ENCODE measurements at regions not wholly inside any gene's neighbourhood (a gene's known extent, or its start where the extent isn't known, plus 50 kb on each side); places are given as distances from the start of the nearest gene placed in this dataset.
"Not testable (repeated sequence)": the region's sequence is repeated elsewhere in the genome, so short reads cannot be mapped to it uniquely, and the experiment has no call there.

- H3K27me3 ChIP-seq (ENCODE audit: control insufficient read depth, insufficient read depth, low read length) = no peaks in the 10 kb centered on the region
- no peaks in the 10 kb centered on the region for H3K36me3 ChIP-seq (ENCODE audit: control insufficient read depth, insufficient read depth, low read length)
- no peak overlapping the region for H3K27ac ChIP-seq (ENCODE audit: low read depth, low read length)
- H3K9me3 ChIP-seq (ENCODE audit: control insufficient read depth, insufficient read depth, low read length) = no peaks in the 10 kb centered on the region; the same call in 1 of the 2 replicates
- no peaks in the 10 kb centered on the region for H3K4me1 ChIP-seq (ENCODE audit: control insufficient read depth, insufficient read depth, low read length)
- no peak overlapping the region for H3K4me3 ChIP-seq (ENCODE audit: low read depth, low read length)
- no peak overlapping the region for H3K9ac ChIP-seq (ENCODE audit: low read depth, low read length)
Observed at GRCh38 chr4:164601653-164602052, 152.3 kb upstream of the SMIM31 start.

GRCh38 chr4:164605791-164606190 is 148.1 kb upstream of the SMIM31 start:
- not testable (repeated sequence) for H3K27me3 ChIP-seq (ENCODE audit: control insufficient read depth, insufficient read depth, low read length); H3K36me3 ChIP-seq (ENCODE audit: control insufficient read depth, insufficient read depth, low read length); H3K27ac ChIP-seq (ENCODE audit: low read depth, low read length); H3K4me3 ChIP-seq (ENCODE audit: low read depth, low read length); H3K9me3 ChIP-seq (ENCODE audit: control insufficient read depth, insufficient read depth, low read length); H3K9ac ChIP-seq (ENCODE audit: low read depth, low read length); H3K4me1 ChIP-seq (ENCODE audit: control insufficient read depth, insufficient read depth, low read length)

- no peaks in the 10 kb centered on the region for H3K27me3 ChIP-seq (ENCODE audit: control insufficient read depth, insufficient read depth, low read length)
- H3K4me3 ChIP-seq (ENCODE audit: low read depth, low read length) = no peak overlapping the region
- H3K27ac ChIP-seq (ENCODE audit: low read depth, low read length) = no peak overlapping the region
- no peaks in the 10 kb centered on the region for H3K4me1 ChIP-seq (ENCODE audit: control insufficient read depth, insufficient read depth, low read length)
- no peaks in the 10 kb centered on the region for H3K36me3 ChIP-seq (ENCODE audit: control insufficient read depth, insufficient read depth, low read length)
- no peaks in the 10 kb centered on the region; the same call in 1 of the 2 replicates for H3K9me3 ChIP-seq (ENCODE audit: control insufficient read depth, insufficient read depth, low read length)
- no peak overlapping the region for H3K9ac ChIP-seq (ENCODE audit: low read depth, low read length)
Observed at GRCh38 chr4:164606478-164606877, 147.5 kb upstream of the SMIM31 start.

GRCh38 chr4:164613256-164613655 is 140.7 kb upstream of the SMIM31 start:
- Histone ChIP-seq H3K9ac (ENCODE audit: low read depth, low read length) (no peak overlapping the region), H3K27me3 (ENCODE audit: control insufficient read depth, insufficient read depth, low read length) (no peaks in the 10 kb centered on the region), H3K4me1 (ENCODE audit: control insufficient read depth, insufficient read depth, low read length) (peaks cover 3% of the 10 kb centered on the region; the same call in 1 of the 2 replicates)

GRCh38 chr4:164613792-164614191 is 140.1 kb upstream of the SMIM31 start:
- Histone ChIP-seq H3K4me3 (ENCODE audit: low read depth, low read length) (no peak overlapping the region), H3K27me3 (ENCODE audit: control insufficient read depth, insufficient read depth, low read length) (no peaks in the 10 kb centered on the region), H3K4me1 (ENCODE audit: control insufficient read depth, insufficient read depth, low read length) (peaks cover 3% of the 10 kb centered on the region; the same call in 1 of the 2 replicates), H3K36me3 (ENCODE audit: control insufficient read depth, insufficient read depth, low read length) (no peaks in the 10 kb centered on the region), H3K9ac (ENCODE audit: low read depth, low read length) (no peak overlapping the region), H3K27ac (ENCODE audit: low read depth, low read length) (no peak overlapping the region), H3K9me3 (ENCODE audit: control insufficient read depth, insufficient read depth, low read length) (no peaks in the 10 kb centered on the region)

More at GRCh38 chr4:164613256-164613655, 140.7 kb upstream of the SMIM31 start:
- Histone ChIP-seq H3K27ac (ENCODE audit: low read depth, low read length) (no peak overlapping the region), H3K9me3 (ENCODE audit: control insufficient read depth, insufficient read depth, low read length) (no peaks in the 10 kb centered on the region), H3K36me3 (ENCODE audit: control insufficient read depth, insufficient read depth, low read length) (no peaks in the 10 kb centered on the region), H3K4me3 (ENCODE audit: low read depth, low read length) (no peak overlapping the region)

GRCh38 chr4:164614329-164614728 is 139.6 kb upstream of the SMIM31 start:
- Histone ChIP-seq H3K9me3 (ENCODE audit: control insufficient read depth, insufficient read depth, low read length) (no peaks in the 10 kb centered on the region), H3K27me3 (ENCODE audit: control insufficient read depth, insufficient read depth, low read length) (no peaks in the 10 kb centered on the region), H3K4me3 (ENCODE audit: low read depth, low read length) (no peak overlapping the region), H3K9ac (ENCODE audit: low read depth, low read length) (no peak overlapping the region), H3K27ac (ENCODE audit: low read depth, low read length) (no peak overlapping the region), H3K4me1 (ENCODE audit: control insufficient read depth, insufficient read depth, low read length) (peaks cover 3% of the 10 kb centered on the region; the same call in 1 of the 2 replicates), H3K36me3 (ENCODE audit: control insufficient read depth, insufficient read depth, low read length) (no peaks in the 10 kb centered on the region)

- Histone ChIP-seq H3K36me3 (ENCODE audit: control insufficient read depth, insufficient read depth, low read length) (no peaks in the 10 kb centered on the region), H3K27me3 (ENCODE audit: control insufficient read depth, insufficient read depth, low read length) (no peaks in the 10 kb centered on the region), H3K4me3 (ENCODE audit: low read depth, low read length) (no peak overlapping the region), H3K27ac (ENCODE audit: low read depth, low read length) (no peak overlapping the region), H3K4me1 (ENCODE audit: control insufficient read depth, insufficient read depth, low read length) (peaks cover 3% of the 10 kb centered on the region; the same call in 1 of the 2 replicates), H3K9ac (ENCODE audit: low read depth, low read length) (no peak overlapping the region), H3K9me3 (ENCODE audit: control insufficient read depth, insufficient read depth, low read length) (no peaks in the 10 kb centered on the region)
Observed at GRCh38 chr4:164614999-164615398, 138.9 kb upstream of the SMIM31 start.

GRCh38 chr4:164615964-164616363 is 138.0 kb upstream of the SMIM31 start:
- H3K36me3 ChIP-seq (ENCODE audit: control insufficient read depth, insufficient read depth, low read length) = no peaks in the 10 kb centered on the region
- H3K9me3 ChIP-seq (ENCODE audit: control insufficient read depth, insufficient read depth, low read length) = no peaks in the 10 kb centered on the region
- H3K27me3 ChIP-seq (ENCODE audit: control insufficient read depth, insufficient read depth, low read length) = no peaks in the 10 kb centered on the region
- H3K9ac ChIP-seq (ENCODE audit: low read depth, low read length) = no peak overlapping the region
- peaks cover 3% of the 10 kb centered on the region; the same call in 1 of the 2 replicates for H3K4me1 ChIP-seq (ENCODE audit: control insufficient read depth, insufficient read depth, low read length)
- no peak overlapping the region for H3K4me3 ChIP-seq (ENCODE audit: low read depth, low read length)
- H3K27ac ChIP-seq (ENCODE audit: low read depth, low read length) = no peak overlapping the region

- H3K9me3 ChIP-seq (ENCODE audit: control insufficient read depth, insufficient read depth, low read length) = no peaks in the 10 kb centered on the region
- no peaks in the 10 kb centered on the region for H3K27me3 ChIP-seq (ENCODE audit: control insufficient read depth, insufficient read depth, low read length)
- no peak overlapping the region for H3K4me3 ChIP-seq (ENCODE audit: low read depth, low read length)
- no peak overlapping the region for H3K27ac ChIP-seq (ENCODE audit: low read depth, low read length)
- peaks cover 3% of the 10 kb centered on the region; the same call in 1 of the 2 replicates for H3K4me1 ChIP-seq (ENCODE audit: control insufficient read depth, insufficient read depth, low read length)
- H3K36me3 ChIP-seq (ENCODE audit: control insufficient read depth, insufficient read depth, low read length) = no peaks in the 10 kb centered on the region
- H3K9ac ChIP-seq (ENCODE audit: low read depth, low read length) = no peak overlapping the region
Observed at GRCh38 chr4:164616961-164617360, 137.0 kb upstream of the SMIM31 start.

- Histone ChIP-seq H3K36me3 (ENCODE audit: control insufficient read depth, insufficient read depth, low read length) (no peaks in the 10 kb centered on the region), H3K4me3 (ENCODE audit: low read depth, low read length) (no peak overlapping the region), H3K27ac (ENCODE audit: low read depth, low read length) (no peak overlapping the region), H3K27me3 (ENCODE audit: control insufficient read depth, insufficient read depth, low read length) (no peaks in the 10 kb centered on the region), H3K4me1 (ENCODE audit: control insufficient read depth, insufficient read depth, low read length) (peaks cover 3% of the 10 kb centered on the region; the same call in 1 of the 2 replicates), H3K9me3 (ENCODE audit: control insufficient read depth, insufficient read depth, low read length) (no peaks in the 10 kb centered on the region), H3K9ac (ENCODE audit: low read depth, low read length) (no peak overlapping the region)
Observed at GRCh38 chr4:164617426-164617825, 136.5 kb upstream of the SMIM31 start.

- Histone ChIP-seq H3K36me3 (ENCODE audit: control insufficient read depth, insufficient read depth, low read length) (no peaks in the 10 kb centered on the region), H3K9ac (ENCODE audit: low read depth, low read length) (no peak overlapping the region), H3K27ac (ENCODE audit: low read depth, low read length) (no peak overlapping the region), H3K9me3 (ENCODE audit: control insufficient read depth, insufficient read depth, low read length) (no peaks in the 10 kb centered on the region), H3K4me3 (ENCODE audit: low read depth, low read length) (no peak overlapping the region), H3K4me1 (ENCODE audit: control insufficient read depth, insufficient read depth, low read length) (peaks cover 3% of the 10 kb centered on the region; the same call in 1 of the 2 replicates), H3K27me3 (ENCODE audit: control insufficient read depth, insufficient read depth, low read length) (no peaks in the 10 kb centered on the region)
Observed at GRCh38 chr4:164617911-164618310, 136.0 kb upstream of the SMIM31 start.
